Subcutaneous abdominal adipose tissue (tissue), 5 donors: ENCODE measurements at regions not wholly inside any gene's neighbourhood (a gene's known extent, or its start where the extent isn't known, plus 50 kb on each side); places are given as distances from the start of the nearest gene placed in this dataset.

ENCODE experiments used
- H3K27ac ChIP-seq: one replicate; pipeline ENCODE4 v1.7.0; 2013; ENCODE audit warnings: low read depth, mild to moderate bottlenecking, inconsistent platforms, low read length, moderate library complexity
- H3K27me3 ChIP-seq, 5 donors: one replicate each; pipeline ENCODE4 v1.7.0; 2013; ENCODE audit warnings: low read length in 5 of 5, inconsistent platforms in 1 of 5; ENCODE audit not compliant: control insufficient read depth in 5 of 5, insufficient read depth in 4 of 5
- H3K36me3 ChIP-seq, 5 donors: one replicate each; pipeline ENCODE4 v1.7.0; 2013; ENCODE audit warnings: low read length in 5 of 5; ENCODE audit not compliant: control insufficient read depth in 5 of 5, insufficient read depth in 5 of 5
- H3K4me1 ChIP-seq, 5 donors: one replicate each; pipeline ENCODE4 v1.7.0; 2013; ENCODE audit warnings: low read length in 5 of 5, mild to moderate bottlenecking in 3 of 5, moderate library complexity in 1 of 5; ENCODE audit not compliant: control insufficient read depth in 5 of 5, insufficient read depth in 5 of 5
- H3K4me3 ChIP-seq, 5 donors: one replicate each; pipeline ENCODE4 v1.7.0; 2013; ENCODE audit warnings: low read length in 5 of 5, low read depth in 1 of 5
- H3K9ac ChIP-seq, 5 donors: one replicate each; pipeline ENCODE4 v1.7.0; 2013; ENCODE audit warnings: low read length in 5 of 5, mild to moderate bottlenecking in 4 of 5, moderate library complexity in 3 of 5
- H3K9me3 ChIP-seq, 5 donors: one replicate each; pipeline ENCODE4 v1.7.0; 2013; ENCODE audit warnings: low read length in 5 of 5; ENCODE audit not compliant: control insufficient read depth in 5 of 5
- donor health status: healthy.
- donor health status: healthy.
- donor health status: healthy.
- donor health status: healthy.
- donor health status: healthy.

GRCh38 chr18:73785300-73785699, 362.3 kb downstream of the FBXO15 start:
- no peak overlapping the region for H3K27ac ChIP-seq
- peaks cover 1 to 22% (median 14%) of the 10 kb centered on the region in 5 donors for H3K4me1 ChIP-seq
- H3K36me3 ChIP-seq: no peaks in the 10 kb centered on the region
- no peak overlapping the region for H3K9ac ChIP-seq
- H3K9me3 ChIP-seq: no peaks in the 10 kb centered on the region
- no peak overlapping the region for H3K4me3 ChIP-seq
- no peaks in the 10 kb centered on the region for H3K27me3 ChIP-seq

GRCh38 chr18:73784853-73785252, 362.8 kb downstream of the FBXO15 start:
- Histone ChIP-seq H3K4me1 (peaks cover 1 to 22% (median 11%) of the 10 kb centered on the region in 5 donors), H3K9me3 (no peaks in the 10 kb centered on the region), H3K27ac (no peak overlapping the region), H3K4me3 (peak overlapping the region in 1 of 5 donors; percentile 22), H3K36me3 (no peaks in the 10 kb centered on the region), H3K9ac (no peak overlapping the region), H3K27me3 (no peaks in the 10 kb centered on the region)

- Histone ChIP-seq H3K9me3 (no peaks in the 10 kb centered on the region), H3K36me3 (no peaks in the 10 kb centered on the region), H3K4me1 (peaks cover 0 to 13% (median 9%) of the 10 kb centered on the region in 5 donors), H3K27me3 (no peaks in the 10 kb centered on the region), H3K9ac (no peak overlapping the region), H3K27ac (no peak overlapping the region), H3K4me3 (no peak overlapping the region)
Observed at GRCh38 chr18:73782405-73782804, 365.2 kb downstream of the FBXO15 start.

- H3K4me3 ChIP-seq: no peak overlapping the region
- peaks cover 0 to 8% (median 5%) of the 10 kb centered on the region in 5 donors for H3K4me1 ChIP-seq
- H3K36me3 ChIP-seq: no peaks in the 10 kb centered on the region
- H3K9ac ChIP-seq: no peak overlapping the region
- no peaks in the 10 kb centered on the region for H3K9me3 ChIP-seq
- no peaks in the 10 kb centered on the region for H3K27me3 ChIP-seq
- no peak overlapping the region for H3K27ac ChIP-seq
Observed at GRCh38 chr18:73780218-73780617, 367.4 kb downstream of the FBXO15 start.

- Histone ChIP-seq H3K9ac (no peak overlapping the region), H3K4me1 (no peaks in the 10 kb centered on the region), H3K36me3 (no peaks in the 10 kb centered on the region), H3K27me3 (no peaks in the 10 kb centered on the region), H3K27ac (no peak overlapping the region), H3K9me3 (peaks cover 0 to 2% (median 0%) of the 10 kb centered on the region in 5 donors), H3K4me3 (no peak overlapping the region)
Observed at GRCh38 chr18:73778032-73778359, 369.6 kb downstream of the FBXO15 start.

- H3K9me3 ChIP-seq: peaks cover 0 to 2% (median 0%) of the 10 kb centered on the region in 5 donors
- H3K36me3 ChIP-seq: no peaks in the 10 kb centered on the region
- no peak overlapping the region for H3K27ac ChIP-seq
- H3K27me3 ChIP-seq: no peaks in the 10 kb centered on the region
- no peaks in the 10 kb centered on the region for H3K4me1 ChIP-seq
- no peak overlapping the region for H3K9ac ChIP-seq
- no peak overlapping the region for H3K4me3 ChIP-seq
Observed at GRCh38 chr18:73777356-73778031, 370.1 kb downstream of the FBXO15 start.

- Histone ChIP-seq H3K27ac (no peak overlapping the region), H3K36me3 (no peaks in the 10 kb centered on the region), H3K9me3 (peaks cover 0 to 2% (median 0%) of the 10 kb centered on the region in 5 donors), H3K9ac (no peak overlapping the region), H3K27me3 (no peaks in the 10 kb centered on the region), H3K4me1 (no peaks in the 10 kb centered on the region), H3K4me3 (no peak overlapping the region)
Observed at GRCh38 chr18:73774811-73775509, 372.7 kb downstream of the FBXO15 start.

- H3K4me1 ChIP-seq: peaks cover 0 to 5% (median 0%) of the 10 kb centered on the region in 5 donors
- H3K4me3 ChIP-seq: no peak overlapping the region
- H3K36me3 ChIP-seq: no peaks in the 10 kb centered on the region
- H3K27ac ChIP-seq: no peak overlapping the region
- no peaks in the 10 kb centered on the region for H3K27me3 ChIP-seq
- no peaks in the 10 kb centered on the region for H3K9me3 ChIP-seq
- no peak overlapping the region for H3K9ac ChIP-seq
Observed at GRCh38 chr18:73768043-73768442, 379.6 kb downstream of the FBXO15 start.

- H3K4me3 ChIP-seq: no peak overlapping the region
- no peak overlapping the region for H3K9ac ChIP-seq
- H3K27me3 ChIP-seq: no peaks in the 10 kb centered on the region
- no peaks in the 10 kb centered on the region for H3K36me3 ChIP-seq
- no peak overlapping the region for H3K27ac ChIP-seq
- no peaks in the 10 kb centered on the region for H3K9me3 ChIP-seq
- H3K4me1 ChIP-seq: peaks cover 0 to 5% (median 0%) of the 10 kb centered on the region in 5 donors
Observed at GRCh38 chr18:73766910-73767515, 380.6 kb downstream of the FBXO15 start.

- no peaks in the 10 kb centered on the region for H3K27me3 ChIP-seq
- H3K9ac ChIP-seq: no peak overlapping the region
- H3K27ac ChIP-seq: no peak overlapping the region
- no peaks in the 10 kb centered on the region for H3K4me1 ChIP-seq
- no peaks in the 10 kb centered on the region for H3K36me3 ChIP-seq
- H3K4me3 ChIP-seq: no peak overlapping the region
- H3K9me3 ChIP-seq: no peaks in the 10 kb centered on the region
Observed at GRCh38 chr18:73758446-73758845, 389.2 kb downstream of the FBXO15 start.
